Keratinocyte (primary cell): ENCODE measurements at regions not wholly inside any gene's neighbourhood (a gene's known extent, or its start where the extent isn't known, plus 50 kb on each side); places are given as distances from the start of the nearest gene placed in this dataset.

Experiments
- DNase-seq: peaks from one replicate; pipeline ENCODE4 v3.0.0-alpha.2; 2011; ENCODE audit warnings: low read depth, missing footprints, low spot score
- FAIRE-seq: peaks from 2 replicates; lab custom pipeline; 2011; peaks lifted over from hg19 to GRCh38; lab: Jason Lieb, UNC
- H2AFZ ChIP-seq: 2 replicates; pipeline ENCODE4 v1.6.0; 2012; ENCODE audit warnings: low read length, control low read depth, inconsistent platforms; ENCODE audit not compliant: control insufficient read depth
- H3K27ac ChIP-seq: 2 replicates; pipeline ENCODE4 v1.5.1; 2011; ENCODE audit warnings: low read length; ENCODE audit not compliant: control insufficient read depth, insufficient read depth
- H3K27me3 ChIP-seq: 3 replicates; pipeline ENCODE4 v1.6.0; 2011; ENCODE audit warnings: low read length; ENCODE audit not compliant: control insufficient read depth, insufficient read depth; ENCODE audit errors: extremely low read depth
- H3K36me3 ChIP-seq, 2 experiments: 2 replicates in 1 of 2; 3 replicates in 1 of 2; pipeline ENCODE4 v1.5.1; 2011; ENCODE audit warnings: low read length in 2 of 2, mild to moderate bottlenecking in 1 of 2; ENCODE audit not compliant: control insufficient read depth in 2 of 2, insufficient read depth in 2 of 2; ENCODE audit errors: extremely low read depth in 1 of 2
- H3K4me1 ChIP-seq: 3 replicates; pipeline ENCODE4 v1.5.1; 2011; ENCODE audit warnings: low read length; ENCODE audit not compliant: control insufficient read depth, insufficient read depth; ENCODE audit errors: extremely low read depth
- H3K4me2 ChIP-seq: 3 replicates; pipeline ENCODE4 v1.6.0; 2011; ENCODE audit warnings: low read depth, low read length; ENCODE audit not compliant: control insufficient read depth, insufficient read depth; ENCODE audit errors: extremely low read depth
- H3K4me3 ChIP-seq, 3 experiments: fragments of 200-600 bp in 1 of 3; sonication (generic) in 1 of 3; 2 replicates in 2 of 3; 3 replicates in 1 of 3; pipeline ENCODE4 v1.5.1; 2011 to 2016; ENCODE audit warnings: low read length in 3 of 3, mild to moderate bottlenecking in 3 of 3, control low read depth in 2 of 3, inconsistent platforms in 1 of 3, low read depth in 1 of 3, mixed read lengths in 1 of 3, mixed run types in 1 of 3, moderate library complexity in 1 of 3; ENCODE audit not compliant: control insufficient read depth in 2 of 3, insufficient read depth in 2 of 3; ENCODE audit errors: extremely low read depth in 1 of 3
- H3K79me2 ChIP-seq: 2 replicates; pipeline ENCODE4 v1.6.0; 2012; ENCODE audit warnings: low read length; ENCODE audit not compliant: control insufficient read depth, insufficient read depth
- H3K9ac ChIP-seq: 3 replicates; pipeline ENCODE4 v1.6.0; 2011; ENCODE audit warnings: low read length; ENCODE audit not compliant: control insufficient read depth, insufficient read depth; ENCODE audit errors: extremely low read depth
- H3K9me1 ChIP-seq: 3 replicates; pipeline ENCODE4 v1.6.0; 2011; ENCODE audit warnings: low read length; ENCODE audit not compliant: control insufficient read depth, insufficient read depth; ENCODE audit errors: extremely low read depth
- H3K9me3 ChIP-seq: 2 replicates; pipeline ENCODE4 v1.5.1; 2012; ENCODE audit warnings: low read depth, low read length; ENCODE audit not compliant: control insufficient read depth
- H4K20me1 ChIP-seq: 3 replicates; pipeline ENCODE4 v1.6.0; 2011; ENCODE audit warnings: low read length; ENCODE audit not compliant: control insufficient read depth, insufficient read depth; ENCODE audit errors: extremely low read depth
- EZH2 ChIP-seq: IDR thresholded peaks from one replicate; pipeline ENCODE4 v1.6.1; 2012; ENCODE audit warnings: inconsistent platforms, mild to moderate bottlenecking, low read length, moderate library complexity
- dilution Hi-C: fragments of 300-500 bp; cut with MboI; formaldehyde crosslinking; loops from one replicate; pipeline ENCODE4 v1.7.0; 2020; ENCODE audit warnings: low sequenced_read_pairs; ENCODE audit not compliant: extremely low pct_ligation_motif_present
- TF ChIP-seq, protein P1 (sequence below), 3 experiments: IDR thresholded peaks in 1 of 3; conservative IDR thresholded peaks in 1 of 3; optimal IDR thresholded peaks in 1 of 3; 2 replicates in 2 of 3; 3 replicates in 1 of 3; pipeline versions ENCODE3 to v1.5.1; 2011; ENCODE audit warnings: low read length in 3 of 3, mild to moderate bottlenecking in 3 of 3, moderate library complexity in 2 of 3, control low read depth in 1 of 3, inconsistent platforms in 1 of 3; ENCODE audit not compliant: insufficient read depth in 2 of 3; ENCODE audit errors: extremely low read depth in 1 of 3

DNA sequence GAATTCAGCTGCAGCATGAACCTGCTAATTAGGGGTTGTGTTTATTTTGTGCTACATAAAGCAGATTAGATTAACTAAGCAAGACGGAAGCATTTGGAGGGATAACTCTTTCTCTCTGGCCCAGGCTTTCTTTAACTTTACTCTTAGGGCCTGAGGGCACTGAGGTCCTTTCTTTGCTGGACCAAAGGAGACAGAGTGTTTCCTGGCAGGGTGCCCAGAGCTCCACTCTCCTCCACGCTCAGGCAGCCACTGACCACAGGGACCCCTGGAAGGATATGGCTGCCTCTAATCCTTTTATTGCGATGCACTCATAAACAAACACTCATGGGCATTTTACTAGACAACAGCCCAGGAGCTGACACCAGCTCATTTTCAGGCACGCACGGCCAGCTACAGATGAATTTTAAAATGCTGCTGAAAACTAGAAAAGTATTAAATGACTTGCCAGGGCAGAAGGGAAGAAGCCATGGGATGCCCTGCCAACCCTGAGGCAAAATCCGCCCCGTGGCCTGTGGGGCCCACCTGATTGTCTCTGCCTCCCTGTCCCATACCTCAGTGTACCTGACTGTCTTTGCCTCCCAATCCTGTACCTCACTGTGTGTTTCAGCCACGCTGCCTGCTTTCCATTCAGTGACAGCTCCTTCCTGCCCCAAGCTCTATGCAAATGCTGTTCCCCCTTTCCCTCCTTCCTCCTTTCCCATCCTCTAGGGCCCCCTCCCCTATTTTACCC lies 192.6 kb upstream of the NAV2 start:
- FAIRE-seq (no peak), DNase-seq (no peak)
- H3K9ac ChIP-seq: no peak overlapping the region
- peaks cover 8% of the 10 kb centered on the region for H3K27me3 ChIP-seq
- no peaks in the 10 kb centered on the region for H3K36me3 ChIP-seq
- no peaks in the 10 kb centered on the region for H4K20me1 ChIP-seq
- H3K9me3 ChIP-seq: no peaks in the 10 kb centered on the region
- dilution Hi-C loops: no loop called here
- H3K4me2 ChIP-seq: no peak overlapping the region
- no peaks in the 10 kb centered on the region for H3K79me2 ChIP-seq
- H3K9me1 ChIP-seq: no peaks in the 10 kb centered on the region
- no peak for TF ChIP-seq EZH2
- TF ChIP-seq, protein P1, sequence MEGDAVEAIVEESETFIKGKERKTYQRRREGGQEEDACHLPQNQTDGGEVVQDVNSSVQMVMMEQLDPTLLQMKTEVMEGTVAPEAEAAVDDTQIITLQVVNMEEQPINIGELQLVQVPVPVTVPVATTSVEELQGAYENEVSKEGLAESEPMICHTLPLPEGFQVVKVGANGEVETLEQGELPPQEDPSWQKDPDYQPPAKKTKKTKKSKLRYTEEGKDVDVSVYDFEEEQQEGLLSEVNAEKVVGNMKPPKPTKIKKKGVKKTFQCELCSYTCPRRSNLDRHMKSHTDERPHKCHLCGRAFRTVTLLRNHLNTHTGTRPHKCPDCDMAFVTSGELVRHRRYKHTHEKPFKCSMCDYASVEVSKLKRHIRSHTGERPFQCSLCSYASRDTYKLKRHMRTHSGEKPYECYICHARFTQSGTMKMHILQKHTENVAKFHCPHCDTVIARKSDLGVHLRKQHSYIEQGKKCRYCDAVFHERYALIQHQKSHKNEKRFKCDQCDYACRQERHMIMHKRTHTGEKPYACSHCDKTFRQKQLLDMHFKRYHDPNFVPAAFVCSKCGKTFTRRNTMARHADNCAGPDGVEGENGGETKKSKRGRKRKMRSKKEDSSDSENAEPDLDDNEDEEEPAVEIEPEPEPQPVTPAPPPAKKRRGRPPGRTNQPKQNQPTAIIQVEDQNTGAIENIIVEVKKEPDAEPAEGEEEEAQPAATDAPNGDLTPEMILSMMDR (optimal IDR thresholded peaks at IDR 0.05 in 1 of 3, IDR thresholded peaks at IDR 0.05 in 1 of 3, conservative IDR thresholded peaks at IDR 0.05 in 1 of 3; ENCODE audit: extremely low read depth in 1 of 3, insufficient read depth in 2 of 3, low read length in 3 of 3): no peak
- H3K4me1 ChIP-seq: no peaks in the 10 kb centered on the region
- no peak overlapping the region for H3K27ac ChIP-seq
- no peak overlapping the region for H3K4me3 ChIP-seq
- no peak overlapping the region for H2AFZ ChIP-seq

GRCh38 chr11:19519353-19519752 lies 193.3 kb upstream of the NAV2 start:
- no peaks in the 10 kb centered on the region for H3K9me1 ChIP-seq
- no peak overlapping the region for H3K27ac ChIP-seq
- H3K79me2 ChIP-seq: no peaks in the 10 kb centered on the region
- no peak overlapping the region for H3K4me2 ChIP-seq
- H3K9me3 ChIP-seq: no peaks in the 10 kb centered on the region
- no peaks in the 10 kb centered on the region for H4K20me1 ChIP-seq
- no peak overlapping the region for H3K4me3 ChIP-seq
- H3K9ac ChIP-seq: no peak overlapping the region
- dilution Hi-C loops: no loop called here
- no peak for FAIRE-seq
- no peak for DNase-seq
- no peaks in the 10 kb centered on the region for H3K4me1 ChIP-seq
- H3K36me3 ChIP-seq: no peaks in the 10 kb centered on the region
- peaks cover 5% of the 10 kb centered on the region for H3K27me3 ChIP-seq
- no peak for TF ChIP-seq EZH2
- TF ChIP-seq, protein P1 (optimal IDR thresholded peaks at IDR 0.05 in 1 of 3, IDR thresholded peaks at IDR 0.05 in 1 of 3, conservative IDR thresholded peaks at IDR 0.05 in 1 of 3; ENCODE audit: extremely low read depth in 1 of 3, insufficient read depth in 2 of 3, low read length in 3 of 3): peak in 1 of 3 experiments; percentile 19
- no peak overlapping the region for H2AFZ ChIP-seq
